Neutrophil (primary cell): ENCODE measurements at regions not wholly inside any gene's neighbourhood (a gene's known extent, or its start where the extent isn't known, plus 50 kb on each side); places are given as distances from the start of the nearest gene placed in this dataset.

Experiments
- H3K27ac ChIP-seq: fragments of 200-600 bp; sonication (generic); 2 replicates; pipeline ENCODE4 v1.5.1; 2016; ENCODE audit warnings: mild to moderate bottlenecking, moderate library complexity
- H3K27me3 ChIP-seq: fragments of 200-600 bp; sonication (generic); 2 replicates; pipeline ENCODE4 v1.6.0; 2016; ENCODE audit warnings: mild to moderate bottlenecking
- H3K36me3 ChIP-seq: fragments of 200-600 bp; sonication (generic); 2 replicates; pipeline ENCODE4 v1.5.1; 2017
- H3K4me1 ChIP-seq, 2 experiments: fragments of 200-600 bp in 1 of 2; sonication (generic) in 1 of 2; 1 replicate in 1 of 2; 2 replicates in 1 of 2; pipeline versions ENCODE4 v1.5.1 to v1.6.1; 2013 to 2016; ENCODE audit warnings: low read depth in 1 of 2, low read length in 1 of 2, mild to moderate bottlenecking in 1 of 2, moderate library complexity in 1 of 2; ENCODE audit not compliant: control insufficient read depth in 1 of 2, insufficient read depth in 1 of 2
- H3K4me3 ChIP-seq, 2 experiments: fragments of 200-600 bp in 1 of 2; sonication (generic) in 1 of 2; 1 replicate in 1 of 2; 2 replicates in 1 of 2; pipeline ENCODE4 v1.5.1; 2013 to 2016; ENCODE audit warnings: low read depth in 1 of 2, low read length in 1 of 2, mild to moderate bottlenecking in 1 of 2, moderate library complexity in 1 of 2
- H3K9me3 ChIP-seq: fragments of 200-600 bp; sonication (generic); 2 replicates; pipeline ENCODE4 v1.5.1; 2016
- TF ChIP-seq, protein P1 (sequence below): fragments of 200-600 bp; sonication (generic); IDR thresholded peaks from 2 replicates; pipeline ENCODE4 v1.5.1; 2016; ENCODE audit warnings: antibody characterized with exemption

DNA sequence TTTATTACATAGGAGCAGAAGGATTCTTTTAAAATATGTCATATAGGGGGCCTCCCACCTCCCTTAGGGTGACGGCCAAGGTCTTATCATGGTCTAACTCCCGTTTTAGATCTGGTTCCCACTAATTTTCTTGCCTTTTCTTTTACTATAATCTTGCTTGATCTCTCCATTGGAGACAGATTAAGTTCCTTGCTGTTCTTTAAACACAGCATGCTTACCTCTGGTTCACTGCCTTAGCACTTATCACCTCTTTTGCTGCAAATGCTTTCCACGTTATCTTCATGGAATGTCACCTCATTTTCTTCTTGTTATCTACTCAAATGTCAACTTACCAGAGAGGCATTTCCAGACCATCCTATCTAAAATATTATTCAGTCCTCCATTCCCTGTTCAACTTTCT is 1047.6 kb downstream of the TLE4 start:
- TF ChIP-seq, protein P1, sequence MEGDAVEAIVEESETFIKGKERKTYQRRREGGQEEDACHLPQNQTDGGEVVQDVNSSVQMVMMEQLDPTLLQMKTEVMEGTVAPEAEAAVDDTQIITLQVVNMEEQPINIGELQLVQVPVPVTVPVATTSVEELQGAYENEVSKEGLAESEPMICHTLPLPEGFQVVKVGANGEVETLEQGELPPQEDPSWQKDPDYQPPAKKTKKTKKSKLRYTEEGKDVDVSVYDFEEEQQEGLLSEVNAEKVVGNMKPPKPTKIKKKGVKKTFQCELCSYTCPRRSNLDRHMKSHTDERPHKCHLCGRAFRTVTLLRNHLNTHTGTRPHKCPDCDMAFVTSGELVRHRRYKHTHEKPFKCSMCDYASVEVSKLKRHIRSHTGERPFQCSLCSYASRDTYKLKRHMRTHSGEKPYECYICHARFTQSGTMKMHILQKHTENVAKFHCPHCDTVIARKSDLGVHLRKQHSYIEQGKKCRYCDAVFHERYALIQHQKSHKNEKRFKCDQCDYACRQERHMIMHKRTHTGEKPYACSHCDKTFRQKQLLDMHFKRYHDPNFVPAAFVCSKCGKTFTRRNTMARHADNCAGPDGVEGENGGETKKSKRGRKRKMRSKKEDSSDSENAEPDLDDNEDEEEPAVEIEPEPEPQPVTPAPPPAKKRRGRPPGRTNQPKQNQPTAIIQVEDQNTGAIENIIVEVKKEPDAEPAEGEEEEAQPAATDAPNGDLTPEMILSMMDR = no peak
- no peaks in the 10 kb centered on the region for H3K27me3 ChIP-seq
- no peaks in the 10 kb centered on the region for H3K4me1 ChIP-seq
- H3K4me3 ChIP-seq = no peak overlapping the region
- no peak overlapping the region for H3K27ac ChIP-seq
- no peaks in the 10 kb centered on the region for H3K36me3 ChIP-seq
- H3K9me3 ChIP-seq = no peaks in the 10 kb centered on the region

- H3K36me3 ChIP-seq = no peaks in the 10 kb centered on the region
- TF ChIP-seq, protein P1 = no peak
These were observed 1044.2 kb downstream of the TLE4 start for GRCh38 chr9:80615964-80616363.

GRCh38 chr9:80605793-80606192 is 1034.0 kb downstream of the TLE4 start:
- H3K4me1 ChIP-seq = no peaks in the 10 kb centered on the region
- no peaks in the 10 kb centered on the region for H3K9me3 ChIP-seq
- no peaks in the 10 kb centered on the region for H3K27me3 ChIP-seq
- no peak overlapping the region for H3K27ac ChIP-seq
- TF ChIP-seq, protein P1 = no peak
- no peak overlapping the region for H3K4me3 ChIP-seq
- no peaks in the 10 kb centered on the region for H3K36me3 ChIP-seq

More at GRCh38 chr9:80615964-80616363, 1044.2 kb downstream of the TLE4 start:
- no peak overlapping the region for H3K4me3 ChIP-seq
- no peak overlapping the region for H3K27ac ChIP-seq
- H3K27me3 ChIP-seq = no peaks in the 10 kb centered on the region
- H3K9me3 ChIP-seq = no peaks in the 10 kb centered on the region
- no peaks in the 10 kb centered on the region for H3K4me1 ChIP-seq

- no peaks in the 10 kb centered on the region for H3K36me3 ChIP-seq
- TF ChIP-seq, protein P1 = no peak
- no peaks in the 10 kb centered on the region for H3K4me1 ChIP-seq
- H3K9me3 ChIP-seq = no peaks in the 10 kb centered on the region
- no peak overlapping the region for H3K4me3 ChIP-seq
- no peaks in the 10 kb centered on the region for H3K27me3 ChIP-seq
- no peak overlapping the region for H3K27ac ChIP-seq
These were observed 1033.4 kb downstream of the TLE4 start for GRCh38 chr9:80605129-80605528.

DNA sequence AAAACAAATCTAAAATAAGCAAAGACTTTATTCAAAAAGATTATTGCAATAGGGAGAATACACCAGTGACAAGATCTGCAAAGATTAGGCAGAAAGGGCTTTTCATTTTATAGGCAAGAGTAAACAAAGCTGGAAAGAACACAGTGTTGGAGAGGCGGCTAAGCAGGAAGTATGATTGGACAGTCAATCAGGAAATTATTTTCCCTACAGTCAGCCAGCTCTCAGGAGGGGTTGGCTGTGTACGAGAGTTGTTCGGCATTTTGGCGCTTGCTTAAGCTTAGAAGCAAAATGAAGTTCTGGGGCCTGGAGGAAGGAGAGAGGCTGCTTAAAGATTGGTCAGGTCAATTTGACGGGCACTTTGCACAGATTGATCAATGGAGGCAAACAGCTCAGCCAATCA is 1030.5 kb downstream of the TLE4 start:
- Histone ChIP-seq H3K4me3 (no peak overlapping the region), H3K36me3 (no peaks in the 10 kb centered on the region), H3K4me1 (no peaks in the 10 kb centered on the region), H3K27ac (no peak overlapping the region), H3K27me3 (no peaks in the 10 kb centered on the region), H3K9me3 (no peaks in the 10 kb centered on the region)
- TF ChIP-seq, protein P1 = no peak

DNA sequence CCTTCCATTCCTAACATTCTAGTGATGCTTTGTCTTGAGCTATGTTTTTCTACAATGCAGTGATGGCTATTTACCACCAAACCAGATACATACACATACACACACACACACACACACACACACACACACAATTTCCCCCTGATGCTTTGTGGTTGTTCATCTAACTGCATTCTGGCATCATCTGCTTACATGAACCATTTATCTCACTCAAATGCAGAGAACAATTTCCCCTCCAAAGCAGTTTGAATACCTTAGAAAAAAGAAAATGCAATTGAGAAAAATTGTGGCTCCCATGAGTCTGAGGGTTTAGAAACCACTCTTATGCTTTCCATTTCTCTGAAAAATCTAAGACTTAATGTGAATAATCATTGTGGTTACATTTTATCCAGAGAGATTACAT is 1024.8 kb downstream of the TLE4 start:
- H3K4me1 ChIP-seq = no peaks in the 10 kb centered on the region

More for the DNA sequence above, 1024.8 kb downstream of the TLE4 start:
- TF ChIP-seq, protein P1 = no peak
- Histone ChIP-seq H3K27ac (no peak overlapping the region), H3K27me3 (no peaks in the 10 kb centered on the region), H3K9me3 (no peaks in the 10 kb centered on the region), H3K4me3 (no peak overlapping the region), H3K36me3 (no peaks in the 10 kb centered on the region)
